ENCODE measurements at regions not wholly inside any gene's neighbourhood (a gene's known extent, or its start where the extent isn't known, plus 50 kb on each side); places are given as distances from the start of the nearest gene placed in this dataset.
"Not testable (repeated sequence)": the region's sequence is repeated elsewhere in the genome, so short reads cannot be mapped to it uniquely, and the experiment has no call there.

GRCh38 chr11:41714101-41714500, 254.6 kb upstream of the LRRC4C start:
- DNase-seq = no peak

GRCh38 chr11:41716862-41717261, 257.4 kb upstream of the LRRC4C start:
- DNase-seq = no peak

GRCh38 chr11:41720761-41721160, 261.3 kb upstream of the LRRC4C start:
- no peak for DNase-seq

- DNase-seq = not testable (repeated sequence)
Measured at GRCh38 chr11:41728161-41728560, 268.7 kb upstream of the LRRC4C start.

- no peak for DNase-seq
Measured at GRCh38 chr11:41775296-41775695, 315.8 kb upstream of the LRRC4C start.

GRCh38 chr11:41779401-41779960, 320.0 kb upstream of the LRRC4C start:
- no peak for DNase-seq

- no peak for DNase-seq
Measured at GRCh38 chr11:41781441-41781840, 322.0 kb upstream of the LRRC4C start.

GRCh38 chr11:41784513-41785335, 325.3 kb upstream of the LRRC4C start:
- DNase-seq = peak; percentile 44

- no peak for DNase-seq
Measured at GRCh38 chr11:41786087-41786486, 326.6 kb upstream of the LRRC4C start.

GRCh38 chr11:41788177-41788576, 328.7 kb upstream of the LRRC4C start:
- no peak for DNase-seq

GRCh38 chr11:41789376-41789775, 329.9 kb upstream of the LRRC4C start:
- no peak for DNase-seq

- DNase-seq = no peak
Measured at GRCh38 chr11:41795004-41795403, 335.6 kb upstream of the LRRC4C start.

- DNase-seq = no peak
Measured at GRCh38 chr11:41799754-41800153, 340.3 kb upstream of the LRRC4C start.

GRCh38 chr11:41803895-41804294, 344.4 kb upstream of the LRRC4C start:
- DNase-seq = no peak

GRCh38 chr11:41816396-41816795, 356.9 kb upstream of the LRRC4C start:
- no peak for DNase-seq

- DNase-seq = not testable (repeated sequence)
Measured at GRCh38 chr11:41824287-41824686, 364.8 kb upstream of the LRRC4C start.

- DNase-seq = no peak
Measured at GRCh38 chr11:41826085-41826484, 366.6 kb upstream of the LRRC4C start.

- no peak for DNase-seq
Measured at GRCh38 chr11:41836431-41836830, 377.0 kb upstream of the LRRC4C start.

GRCh38 chr11:41842673-41843072, 383.2 kb upstream of the LRRC4C start:
- DNase-seq = no peak

- no peak for DNase-seq
Measured at GRCh38 chr11:41845066-41845465, 385.6 kb upstream of the LRRC4C start.

- DNase-seq = no peak
Measured at GRCh38 chr11:41848349-41848748, 388.9 kb upstream of the LRRC4C start.

- DNase-seq = no peak
Measured at GRCh38 chr11:41849250-41849649, 389.8 kb upstream of the LRRC4C start.

- DNase-seq = no peak
Measured at GRCh38 chr11:41851743-41852142, 392.3 kb upstream of the LRRC4C start.

GRCh38 chr11:41861838-41862237, 402.4 kb upstream of the LRRC4C start:
- no peak for DNase-seq

GRCh38 chr11:41866525-41866924, 407.1 kb upstream of the LRRC4C start:
- DNase-seq = no peak
